SK-N-SH treated with all-trans-retinoic acid at 6 μM for 48 hours (cell line): ENCODE measurements at regions not wholly inside any gene's neighbourhood (a gene's known extent, or its start where the extent isn't known, plus 50 kb on each side); places are given as distances from the start of the nearest gene placed in this dataset.

ENCODE experiments used
- ARNTL ChIP-seq: fragments of 450-650 bp; formaldehyde crosslinking; IDR thresholded peaks from 2 replicates; pipeline ENCODE4 v1.5.0; 2020; ENCODE audit warnings: low read depth, mild to moderate bottlenecking, moderate library complexity, borderline replicate concordance
- RARB ChIP-seq: fragments of 250-450 bp; sonication (Bioruptor Pico); IDR thresholded peaks from 2 replicates; pipeline ENCODE4 v1.8.0; 2021; ENCODE audit warnings: mild to moderate bottlenecking, moderate library complexity
- ZFP30 ChIP-seq: fragments of 450-650 bp; formaldehyde crosslinking; IDR thresholded peaks from 2 replicates; pipeline ENCODE4 v1.5.0; 2022; ENCODE audit warnings: mild to moderate bottlenecking, moderate library complexity
- ZNF70 ChIP-seq: fragments of 450-650 bp; formaldehyde crosslinking; IDR thresholded peaks from 2 replicates; pipeline ENCODE4 v1.5.0; 2020; ENCODE audit warnings: mild to moderate bottlenecking, moderate library complexity
- TF ChIP-seq, protein P1 (sequence below): fragments of 250-450 bp; sonication (Bioruptor Pico); IDR thresholded peaks from 2 replicates; pipeline ENCODE4 v1.5.1; 2020; ENCODE audit warnings: low read depth, mild to moderate bottlenecking, moderate library complexity
- TF ChIP-seq, protein P2 (sequence below): fragments of 250-450 bp; sonication (Bioruptor Pico); IDR thresholded peaks from 2 replicates; pipeline ENCODE4 v1.8.0; 2020; ENCODE audit warnings: mild to moderate bottlenecking, moderate library complexity, borderline replicate concordance

DNA sequence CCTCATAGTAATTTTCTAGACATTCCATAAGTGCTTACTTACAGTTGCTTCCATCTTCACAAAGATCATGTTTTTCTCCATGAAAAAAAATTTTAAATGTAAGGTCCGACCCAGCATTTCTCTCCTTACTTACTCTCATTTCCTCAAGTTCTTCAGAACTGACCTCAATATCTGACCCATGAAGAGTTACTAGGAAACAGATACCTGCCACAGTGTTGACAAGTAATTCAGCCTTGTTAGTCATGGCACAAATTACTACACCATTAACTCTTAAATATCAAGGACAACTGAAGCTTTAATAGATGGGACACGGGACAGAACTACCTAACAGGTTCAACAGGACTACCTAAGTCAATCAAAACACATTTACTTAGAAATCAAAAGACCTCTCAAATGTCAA, 316.2 kb downstream of the POM121L12 start:
- TF ChIP-seq, protein P1, sequence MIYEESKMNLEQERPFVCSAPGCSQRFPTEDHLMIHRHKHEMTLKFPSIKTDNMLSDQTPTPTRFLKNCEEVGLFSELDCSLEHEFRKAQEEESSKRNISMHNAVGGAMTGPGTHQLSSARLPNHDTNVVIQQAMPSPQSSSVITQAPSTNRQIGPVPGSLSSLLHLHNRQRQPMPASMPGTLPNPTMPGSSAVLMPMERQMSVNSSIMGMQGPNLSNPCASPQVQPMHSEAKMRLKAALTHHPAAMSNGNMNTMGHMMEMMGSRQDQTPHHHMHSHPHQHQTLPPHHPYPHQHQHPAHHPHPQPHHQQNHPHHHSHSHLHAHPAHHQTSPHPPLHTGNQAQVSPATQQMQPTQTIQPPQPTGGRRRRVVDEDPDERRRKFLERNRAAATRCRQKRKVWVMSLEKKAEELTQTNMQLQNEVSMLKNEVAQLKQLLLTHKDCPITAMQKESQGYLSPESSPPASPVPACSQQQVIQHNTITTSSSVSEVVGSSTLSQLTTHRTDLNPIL (CRISPR knock-in tag): no peak
- TF ChIP-seq ZFP30 (CRISPR knock-in tag): no peak
- TF ChIP-seq, protein P2, sequence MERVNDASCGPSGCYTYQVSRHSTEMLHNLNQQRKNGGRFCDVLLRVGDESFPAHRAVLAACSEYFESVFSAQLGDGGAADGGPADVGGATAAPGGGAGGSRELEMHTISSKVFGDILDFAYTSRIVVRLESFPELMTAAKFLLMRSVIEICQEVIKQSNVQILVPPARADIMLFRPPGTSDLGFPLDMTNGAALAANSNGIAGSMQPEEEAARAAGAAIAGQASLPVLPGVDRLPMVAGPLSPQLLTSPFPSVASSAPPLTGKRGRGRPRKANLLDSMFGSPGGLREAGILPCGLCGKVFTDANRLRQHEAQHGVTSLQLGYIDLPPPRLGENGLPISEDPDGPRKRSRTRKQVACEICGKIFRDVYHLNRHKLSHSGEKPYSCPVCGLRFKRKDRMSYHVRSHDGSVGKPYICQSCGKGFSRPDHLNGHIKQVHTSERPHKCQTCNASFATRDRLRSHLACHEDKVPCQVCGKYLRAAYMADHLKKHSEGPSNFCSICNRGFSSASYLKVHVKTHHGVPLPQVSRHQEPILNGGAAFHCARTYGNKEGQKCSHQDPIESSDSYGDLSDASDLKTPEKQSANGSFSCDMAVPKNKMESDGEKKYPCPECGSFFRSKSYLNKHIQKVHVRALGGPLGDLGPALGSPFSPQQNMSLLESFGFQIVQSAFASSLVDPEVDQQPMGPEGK: no peak
- no peak for TF ChIP-seq ARNTL (CRISPR knock-in tag)
- TF ChIP-seq ZNF70 (CRISPR knock-in tag): no peak
- TF ChIP-seq RARB: no peak
